ENCODE measurements at regions not wholly inside any gene's neighbourhood (a gene's known extent, or its start where the extent isn't known, plus 50 kb on each side); places are given as distances from the start of the nearest gene placed in this dataset.
A peak's percentile ranks its signal among the peaks of the same experiment; 100 is the strongest.
"Not testable (repeated sequence)": the region's sequence is repeated elsewhere in the genome, so short reads cannot be mapped to it uniquely, and the experiment has no call there.

DNA sequence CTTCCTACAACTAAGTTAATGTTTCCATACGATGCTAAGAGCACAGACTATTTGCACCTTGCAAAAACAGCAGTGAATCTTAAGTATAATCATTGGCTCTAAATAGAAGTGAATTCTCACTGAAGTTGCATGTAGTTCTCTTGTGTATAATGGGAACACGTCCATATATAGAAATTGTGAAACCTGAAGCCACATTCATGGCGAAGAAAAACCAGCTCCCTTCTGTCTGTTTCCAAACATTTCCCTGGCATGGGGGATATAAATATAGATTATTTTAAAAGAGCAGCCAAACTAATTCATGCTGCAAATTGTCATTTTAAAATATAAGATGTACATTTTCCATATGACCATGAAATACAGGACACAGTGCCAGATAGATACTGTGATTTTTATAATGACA, 71.1 kb downstream of the TRAM1L1 start:
- no peak overlapping the region for H3K4me3 ChIP-seq (ENCODE audit: low read length)
- no peak for TF ChIP-seq CTCF (conservative IDR thresholded peaks at IDR 0.05; ENCODE audit: low read depth, low read length)
- DNase-seq (ENCODE audit: low read depth): no peak

DNA sequence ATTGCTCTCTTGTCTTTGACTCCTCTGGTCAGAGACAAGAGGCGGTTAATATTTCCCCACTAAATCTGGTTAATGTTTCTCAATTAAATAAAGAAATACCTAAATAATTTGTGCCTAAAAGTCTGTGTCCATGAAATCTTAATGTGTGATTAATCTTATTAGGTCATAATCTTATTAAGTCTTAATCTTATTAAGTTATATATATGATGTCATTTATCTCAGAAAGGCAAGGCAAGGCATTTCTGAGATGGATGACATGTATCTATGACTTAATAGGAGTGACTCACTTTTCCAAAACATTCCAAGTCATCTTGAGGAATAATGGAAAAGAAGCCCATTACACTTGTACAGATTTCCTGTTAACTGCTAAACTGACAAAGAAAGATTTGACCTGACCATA, 74.7 kb downstream of the TRAM1L1 start:
- no peak for TF ChIP-seq CTCF (conservative IDR thresholded peaks at IDR 0.05; ENCODE audit: low read depth, low read length)
- no peak overlapping the region for H3K4me3 ChIP-seq (ENCODE audit: low read length)
- peak; percentile 56 for DNase-seq (ENCODE audit: low read depth)

- no peak for DNase-seq (ENCODE audit: low read depth)
- no peak overlapping the region for H3K4me3 ChIP-seq (ENCODE audit: low read length)
- no peak for TF ChIP-seq CTCF (conservative IDR thresholded peaks at IDR 0.05; ENCODE audit: low read depth, low read length)
Observed at GRCh38 chr4:117001077-117001476, 84.3 kb downstream of the TRAM1L1 start.

DNA sequence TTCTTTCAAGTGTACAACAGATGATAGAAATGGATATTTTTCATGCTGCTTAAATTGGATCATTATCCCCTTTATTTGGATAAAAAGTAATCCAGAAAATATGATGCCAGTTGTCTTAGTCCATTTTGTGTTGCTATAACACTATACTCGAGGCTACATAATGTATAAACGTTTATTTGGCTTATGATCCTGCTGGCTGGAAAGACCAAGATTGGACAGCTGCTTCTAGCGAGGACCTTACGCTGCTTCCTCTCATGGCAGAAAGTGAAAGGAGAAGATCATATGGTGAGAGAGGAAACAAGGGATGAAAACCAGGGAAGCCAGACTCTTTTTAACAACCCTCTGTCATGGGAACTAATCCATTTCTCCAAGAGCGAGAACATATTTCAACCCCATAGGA, 102.7 kb downstream of the TRAM1L1 start:
- no peak for TF ChIP-seq CTCF (conservative IDR thresholded peaks at IDR 0.05; ENCODE audit: low read depth, low read length)
- no peak overlapping the region for H3K4me3 ChIP-seq (ENCODE audit: low read length)
- no peak for DNase-seq (ENCODE audit: low read depth)

GRCh38 chr4:116980436-116980835, 104.9 kb downstream of the TRAM1L1 start:
- peak; percentile 63 for DNase-seq (ENCODE audit: low read depth)
- not testable (repeated sequence) for H3K4me3 ChIP-seq (ENCODE audit: low read length)

GRCh38 chr4:116959045-116959444, 126.3 kb downstream of the TRAM1L1 start:
- no peak for DNase-seq (ENCODE audit: low read depth)
- no peak for TF ChIP-seq CTCF (conservative IDR thresholded peaks at IDR 0.05; ENCODE audit: low read depth, low read length)
- H3K4me3 ChIP-seq (ENCODE audit: low read length): no peak overlapping the region

- TF ChIP-seq CTCF (conservative IDR thresholded peaks at IDR 0.05; ENCODE audit: low read depth, low read length): no peak
- DNase-seq (ENCODE audit: low read depth): no peak
- no peak overlapping the region for H3K4me3 ChIP-seq (ENCODE audit: low read length)
Observed at GRCh38 chr4:116953947-116954346, 131.4 kb downstream of the TRAM1L1 start.

- no peak for DNase-seq (ENCODE audit: low read depth)
- H3K4me3 ChIP-seq (ENCODE audit: low read length): no peak overlapping the region
- no peak for TF ChIP-seq CTCF (conservative IDR thresholded peaks at IDR 0.05; ENCODE audit: low read depth, low read length)
Observed at GRCh38 chr4:116952530-116953136, 132.7 kb downstream of the TRAM1L1 start.

All from retinal pigment epithelial cell (primary cell).